BJ (cell line): ENCODE measurements at regions not wholly inside any gene's neighbourhood (a gene's known extent, or its start where the extent isn't known, plus 50 kb on each side); places are given as distances from the start of the nearest gene placed in this dataset.

ENCODE experiments used
- CTCF ChIA-PET: fragments of 350-600 bp; formaldehyde crosslinking; extraction: SDS; loops from one replicate; lab custom pipeline; 2021; ENCODE audit warnings: antibody characterized with exemption, inconsistent platforms; lab: Yijun Ruan, JAX
- POLR2A ChIA-PET: fragments of 300-600 bp; sonication (Branson Sonifier 250); formaldehyde crosslinking; extraction: SDS; loops from one replicate; lab custom pipeline; 2021; ENCODE audit warnings: antibody characterized with exemption; lab: Charles Lee
- DNase-seq: peaks from one replicate; pipeline ENCODE4 v3.0.0-alpha.2; 2011; ENCODE audit warnings: low read depth
- H3K27me3 ChIP-seq: 2 replicates; pipeline ENCODE4 v1.6.0; 2011; ENCODE audit warnings: low read length; ENCODE audit not compliant: control insufficient read depth, insufficient read depth
- H3K36me3 ChIP-seq: 2 replicates; pipeline ENCODE4 v1.5.1; 2011; ENCODE audit warnings: low read length; ENCODE audit not compliant: control insufficient read depth, insufficient read depth
- H3K4me3 ChIP-seq: 2 replicates; pipeline ENCODE4 v1.5.1; 2011; ENCODE audit warnings: low read depth, mild to moderate bottlenecking, control low read depth, low read length
- CTCF ChIP-seq: IDR thresholded peaks from 2 replicates; pipeline ENCODE4 v1.5.1; 2011; ENCODE audit warnings: low read depth, mild to moderate bottlenecking, control low read depth, inconsistent platforms, low read length, moderate library complexity; ENCODE audit not compliant: insufficient read depth

GRCh38 chr12:18868717-18869116 is 130.8 kb downstream of the CAPZA3 start:
- ChIA-PET CTCF (interaction anchor here (1.6 kb wide), 1 partner anchor 439 kb away, joined by 4 read pairs; no protein-coding TSS in a partner anchor), POLR2A (no interaction called here)
- Histone ChIP-seq H3K36me3 (no peaks in the 10 kb centered on the region), H3K4me3 (no peak overlapping the region), H3K27me3 (no peaks in the 10 kb centered on the region)
- no peak for DNase-seq
- TF ChIP-seq CTCF: no peak

- Histone ChIP-seq H3K27me3 (no peaks in the 10 kb centered on the region), H3K36me3 (no peaks in the 10 kb centered on the region), H3K4me3 (no peak overlapping the region)
- no peak for TF ChIP-seq CTCF
- ChIA-PET POLR2A (no interaction called here), CTCF (interaction anchor here (1.0 kb wide), 1 partner anchor 416 kb away, joined by 3 read pairs; no protein-coding TSS in a partner anchor)
- no peak for DNase-seq
These were observed 134.9 kb downstream of the CAPZA3 start for GRCh38 chr12:18872770-18873169.

- ChIA-PET CTCF (no interaction called here), POLR2A (no interaction called here)
- Histone ChIP-seq H3K27me3 (no peaks in the 10 kb centered on the region), H3K36me3 (no peaks in the 10 kb centered on the region), H3K4me3 (no peak overlapping the region)
- no peak for DNase-seq
- TF ChIP-seq CTCF: no peak
These were observed 140.8 kb downstream of the CAPZA3 start for GRCh38 chr12:18878676-18879180.

- no peak for DNase-seq
- no peak for TF ChIP-seq CTCF
- Histone ChIP-seq H3K36me3 (no peaks in the 10 kb centered on the region), H3K27me3 (no peaks in the 10 kb centered on the region), H3K4me3 (no peak overlapping the region)
- POLR2A ChIA-PET: no interaction called here
- CTCF ChIA-PET: no interaction called here
These were observed 144.8 kb downstream of the CAPZA3 start for GRCh38 chr12:18882690-18883089.

- H3K4me3 ChIP-seq: no peak overlapping the region
- ChIA-PET CTCF (no interaction called here), POLR2A (no interaction called here)
- no peaks in the 10 kb centered on the region for H3K36me3 ChIP-seq
- TF ChIP-seq CTCF: no peak
- H3K27me3 ChIP-seq: no peaks in the 10 kb centered on the region
- no peak for DNase-seq
These were observed 149.0 kb downstream of the CAPZA3 start for GRCh38 chr12:18886962-18887361.
